Retinal pigment epithelial cell (primary cell): ENCODE measurements at regions not wholly inside any gene's neighbourhood (a gene's known extent, or its start where the extent isn't known, plus 50 kb on each side); places are given as distances from the start of the nearest gene placed in this dataset.

ENCODE experiments used
- DNase-seq: peaks from one replicate; pipeline ENCODE4 v3.0.0-alpha.2; 2010; ENCODE audit warnings: low read depth
- H3K4me3 ChIP-seq: 2 replicates; pipeline ENCODE4 v1.5.1; 2011; ENCODE audit warnings: mild to moderate bottlenecking, low read length, control low read depth, moderate library complexity
- TF ChIP-seq, protein P1 (sequence below): conservative IDR thresholded peaks from 2 replicates; pipeline ENCODE4 v1.5.1; 2011; ENCODE audit warnings: low read depth, low read length, control low read depth, inconsistent platforms

DNA sequence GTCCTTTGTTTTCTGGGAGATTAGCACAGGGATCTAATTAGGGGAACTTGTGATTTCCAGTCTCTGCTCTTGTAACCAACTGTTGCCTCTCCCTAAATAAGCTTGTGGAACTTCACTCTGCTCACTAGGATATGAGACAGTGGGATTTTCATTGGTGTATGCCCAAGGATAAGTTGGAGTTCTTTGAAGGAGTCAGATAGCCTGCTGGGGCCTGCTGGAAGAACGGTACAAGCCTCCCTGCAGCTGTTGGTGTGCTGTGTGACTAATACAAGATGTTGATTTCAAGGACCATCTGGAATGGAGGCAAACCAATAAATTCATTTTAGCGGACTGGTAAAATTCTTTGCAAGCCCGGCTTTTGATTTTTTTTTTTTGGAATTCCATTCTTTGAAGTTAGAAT, 167.0 kb downstream of the AASDH start:
- H3K4me3 ChIP-seq, result no peak overlapping the region
- peak; percentile 68 for DNase-seq
- TF ChIP-seq, protein P1, sequence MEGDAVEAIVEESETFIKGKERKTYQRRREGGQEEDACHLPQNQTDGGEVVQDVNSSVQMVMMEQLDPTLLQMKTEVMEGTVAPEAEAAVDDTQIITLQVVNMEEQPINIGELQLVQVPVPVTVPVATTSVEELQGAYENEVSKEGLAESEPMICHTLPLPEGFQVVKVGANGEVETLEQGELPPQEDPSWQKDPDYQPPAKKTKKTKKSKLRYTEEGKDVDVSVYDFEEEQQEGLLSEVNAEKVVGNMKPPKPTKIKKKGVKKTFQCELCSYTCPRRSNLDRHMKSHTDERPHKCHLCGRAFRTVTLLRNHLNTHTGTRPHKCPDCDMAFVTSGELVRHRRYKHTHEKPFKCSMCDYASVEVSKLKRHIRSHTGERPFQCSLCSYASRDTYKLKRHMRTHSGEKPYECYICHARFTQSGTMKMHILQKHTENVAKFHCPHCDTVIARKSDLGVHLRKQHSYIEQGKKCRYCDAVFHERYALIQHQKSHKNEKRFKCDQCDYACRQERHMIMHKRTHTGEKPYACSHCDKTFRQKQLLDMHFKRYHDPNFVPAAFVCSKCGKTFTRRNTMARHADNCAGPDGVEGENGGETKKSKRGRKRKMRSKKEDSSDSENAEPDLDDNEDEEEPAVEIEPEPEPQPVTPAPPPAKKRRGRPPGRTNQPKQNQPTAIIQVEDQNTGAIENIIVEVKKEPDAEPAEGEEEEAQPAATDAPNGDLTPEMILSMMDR, result no peak

DNA sequence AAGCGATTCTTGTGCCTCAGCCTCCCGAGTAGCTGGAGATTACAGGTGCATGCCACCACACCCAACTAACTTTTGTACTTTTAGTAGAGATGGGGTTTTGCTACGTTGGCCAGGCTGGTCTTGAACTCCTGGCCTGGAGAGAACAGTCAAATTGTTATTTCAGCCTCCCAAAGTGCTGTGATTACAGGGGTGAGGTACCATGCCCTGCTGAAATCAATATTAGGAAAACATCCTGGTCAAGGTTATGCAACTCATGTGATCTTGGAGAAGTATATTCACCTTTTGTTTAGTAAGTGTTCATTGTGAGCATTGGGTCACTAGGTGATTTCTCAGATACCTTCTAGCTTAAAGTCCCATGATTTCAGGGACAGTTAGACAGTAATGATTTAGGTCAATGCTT, 167.8 kb downstream of the AASDH start:
- H3K4me3 ChIP-seq, result no peak overlapping the region
- no peak for DNase-seq
- TF ChIP-seq, protein P1, result no peak

DNA sequence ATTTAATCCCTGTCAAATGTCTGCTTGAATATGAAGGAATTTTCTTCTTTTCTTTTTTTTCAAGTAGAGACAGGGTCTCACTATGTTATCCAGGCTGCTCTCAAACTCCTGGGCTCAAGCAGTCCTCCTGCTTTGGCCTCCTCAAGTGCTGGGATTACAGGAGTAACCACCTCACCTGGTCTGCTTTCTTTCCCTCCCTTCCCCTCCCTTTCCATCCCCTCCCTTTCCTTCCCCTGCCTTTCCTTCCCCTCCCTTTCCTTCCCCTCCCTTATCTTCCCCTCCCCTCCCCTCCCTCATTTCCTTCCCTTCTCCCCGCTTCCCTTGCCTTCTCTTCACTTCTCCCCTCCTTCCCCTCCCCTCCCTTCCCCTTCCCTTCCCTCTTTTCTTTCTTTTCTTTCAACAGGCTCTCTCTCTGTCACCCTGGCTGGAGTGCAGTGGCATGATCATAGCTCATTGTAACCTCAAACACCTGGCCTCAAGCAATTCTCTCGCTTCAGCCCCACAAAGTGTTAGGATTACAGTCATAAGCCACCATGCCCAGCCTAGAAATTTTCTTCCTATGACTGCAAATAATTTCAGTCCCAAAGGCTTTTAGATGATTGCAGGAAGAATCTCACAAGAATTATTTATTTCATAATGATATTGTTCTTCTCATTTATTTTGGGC, 168.9 kb downstream of the AASDH start:
- TF ChIP-seq, protein P1, result no peak

DNA sequence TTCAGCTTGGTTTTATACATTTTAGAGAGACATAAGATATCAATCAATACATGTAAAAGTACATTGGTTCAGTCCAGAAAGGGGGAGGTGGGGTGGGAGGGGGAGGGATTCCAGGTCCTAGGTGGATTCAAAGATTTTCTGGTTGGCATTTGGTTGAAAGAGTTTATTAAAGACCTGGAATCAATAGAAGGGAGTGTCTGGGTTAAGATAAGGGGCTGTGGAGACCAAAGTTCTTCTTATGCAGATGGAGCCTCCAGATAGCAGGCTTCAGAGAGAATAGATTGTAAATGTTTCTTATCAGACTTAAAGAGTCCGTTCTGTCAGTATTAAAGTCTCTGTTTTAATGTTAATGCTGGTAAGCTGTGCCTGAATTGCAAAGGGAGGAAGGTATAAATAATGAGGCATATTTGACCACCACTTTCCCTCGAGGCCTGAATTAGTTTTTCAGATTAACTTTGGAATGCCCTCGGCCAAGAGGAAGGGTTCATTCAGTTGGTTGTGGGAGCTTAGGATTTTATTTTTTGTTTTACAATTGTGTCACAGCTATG, 169.9 kb downstream of the AASDH start:
- no peak overlapping the region for H3K4me3 ChIP-seq
- no peak for DNase-seq
- TF ChIP-seq, protein P1, result no peak

More for the DNA sequence above, 168.9 kb downstream of the AASDH start:
- no peak for DNase-seq
- no peak overlapping the region for H3K4me3 ChIP-seq

DNA sequence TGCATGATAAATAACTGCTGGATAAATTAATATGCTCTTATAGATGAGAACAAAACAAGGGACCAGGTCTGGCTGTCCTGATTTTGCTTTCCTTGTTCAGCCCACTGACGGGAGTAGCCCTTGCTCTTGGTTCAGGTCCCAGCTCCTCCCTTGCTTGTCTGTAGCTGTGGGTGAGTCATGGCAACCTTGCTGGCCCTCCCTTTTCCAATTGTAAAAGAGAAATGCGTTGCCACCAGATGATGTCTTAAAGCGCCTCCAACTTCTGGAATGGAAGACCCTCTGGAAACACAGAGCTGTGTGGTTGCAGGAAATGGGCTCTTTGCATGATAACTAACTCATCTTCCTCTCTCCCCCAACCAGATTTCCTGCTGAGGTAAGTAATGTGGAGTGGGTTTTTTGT, 171.4 kb downstream of the AASDH start:
- TF ChIP-seq, protein P1, result no peak
- peak; percentile 37 for DNase-seq
- H3K4me3 ChIP-seq, result no peak overlapping the region

DNA sequence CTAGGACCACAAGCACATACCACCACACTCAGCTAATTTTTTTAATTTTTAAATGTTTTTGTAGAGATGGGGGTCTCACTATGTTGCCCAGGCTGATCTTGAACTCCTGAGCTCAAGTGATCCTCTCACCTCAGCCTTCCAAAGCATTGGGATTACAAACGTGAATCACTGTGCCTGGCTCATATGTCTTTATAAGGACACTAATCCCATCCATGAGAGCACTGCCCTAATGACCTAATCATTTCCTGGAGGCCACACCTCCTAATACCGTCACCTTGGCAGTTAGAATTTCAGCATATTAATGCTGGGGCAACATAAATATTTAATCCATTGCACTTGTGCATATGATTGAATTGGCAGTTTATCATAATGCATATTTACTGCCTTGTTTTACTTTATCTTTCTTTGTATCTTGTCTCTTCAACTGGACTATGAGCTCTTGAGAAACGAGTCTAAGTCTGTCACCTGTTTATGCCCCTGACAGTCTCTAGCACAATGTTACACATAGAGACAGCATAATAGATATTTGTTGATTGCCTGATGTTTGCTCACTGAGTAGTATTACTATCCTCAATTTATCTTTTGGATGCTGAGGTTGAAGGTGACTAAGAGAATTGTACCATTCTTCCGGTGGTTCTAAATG, 172.0 kb downstream of the AASDH start:
- no peak overlapping the region for H3K4me3 ChIP-seq
- DNase-seq, result peak; percentile 53
- TF ChIP-seq, protein P1, result no peak

DNA sequence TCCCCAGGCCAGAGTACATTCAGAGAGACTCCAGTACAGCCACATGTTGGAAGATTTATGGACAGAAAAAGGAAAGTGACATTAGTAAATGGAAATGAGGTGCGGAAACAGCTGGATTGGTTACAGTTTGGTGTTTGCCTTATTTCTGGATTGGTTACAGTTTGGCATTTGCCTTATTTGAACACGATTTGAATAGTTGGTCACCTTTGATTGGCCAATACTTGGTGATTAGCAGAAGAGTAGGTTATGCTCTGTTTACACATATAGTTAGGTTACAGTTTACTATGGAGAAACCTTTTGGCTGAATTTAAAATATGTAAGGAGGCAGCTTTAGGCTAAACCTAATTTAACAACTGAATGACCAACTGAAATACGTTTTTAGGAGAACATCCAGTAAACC, 173.7 kb downstream of the AASDH start:
- TF ChIP-seq, protein P1, result no peak
- no peak overlapping the region for H3K4me3 ChIP-seq
- no peak for DNase-seq
